ENCODE measurements at regions not wholly inside any gene's neighbourhood (a gene's known extent, or its start where the extent isn't known, plus 50 kb on each side); places are given as distances from the start of the nearest gene placed in this dataset.

- FAIRE-seq = no peak
- TF ChIP-seq CTCF (IDR thresholded peaks at IDR 0.05; ENCODE audit: insufficient read depth, missing control alignments) = no peak
- DNase-seq (ENCODE audit: insufficient read length, low spot score) = no peak
Observed at GRCh38 chr2:120418174-120418787, 72.3 kb downstream of the INHBB start.

DNA sequence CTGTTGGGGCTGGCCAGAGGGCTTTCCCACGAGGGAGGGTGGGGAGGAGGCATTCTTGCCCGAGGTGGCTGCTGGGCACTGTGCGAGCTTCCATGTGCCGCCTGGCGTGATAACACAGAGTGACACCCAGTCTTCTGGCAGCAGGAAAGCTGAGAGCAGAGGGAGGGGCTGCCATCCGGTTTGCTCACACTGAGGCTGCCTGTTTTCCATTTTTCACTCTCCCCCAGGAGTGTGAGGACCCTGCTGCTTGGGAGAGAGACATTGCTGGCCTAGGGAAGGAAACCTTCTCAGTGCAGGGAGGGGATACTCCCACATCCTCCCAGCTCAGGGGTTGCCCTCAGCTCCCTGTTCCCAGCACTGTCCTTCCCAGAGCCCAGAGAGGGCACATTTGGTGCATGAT lies 73.1 kb downstream of the INHBB start:
- DNase-seq (ENCODE audit: insufficient read length, low spot score) = no peak
- TF ChIP-seq CTCF (IDR thresholded peaks at IDR 0.05; ENCODE audit: insufficient read depth, missing control alignments) = no peak
- no peak for FAIRE-seq

- no peak for FAIRE-seq
- no peak for TF ChIP-seq CTCF (IDR thresholded peaks at IDR 0.05; ENCODE audit: insufficient read depth, missing control alignments)
Observed at GRCh38 chr2:120419955-120420354, 74.0 kb downstream of the INHBB start.

GRCh38 chr2:120421126-120421829 lies 75.3 kb downstream of the INHBB start:
- no peak for DNase-seq (ENCODE audit: insufficient read length, low spot score)
- no peak for TF ChIP-seq CTCF (IDR thresholded peaks at IDR 0.05; ENCODE audit: insufficient read depth, missing control alignments)
- no peak for FAIRE-seq

More at GRCh38 chr2:120419955-120420354, 74.0 kb downstream of the INHBB start:
- no peak for DNase-seq (ENCODE audit: insufficient read length, low spot score)

GRCh38 chr2:120421830-120422175 lies 75.9 kb downstream of the INHBB start:
- FAIRE-seq (no peak), DNase-seq (ENCODE audit: insufficient read length, low spot score) (no peak)
- TF ChIP-seq CTCF (IDR thresholded peaks at IDR 0.05; ENCODE audit: insufficient read depth, missing control alignments) = no peak

DNA sequence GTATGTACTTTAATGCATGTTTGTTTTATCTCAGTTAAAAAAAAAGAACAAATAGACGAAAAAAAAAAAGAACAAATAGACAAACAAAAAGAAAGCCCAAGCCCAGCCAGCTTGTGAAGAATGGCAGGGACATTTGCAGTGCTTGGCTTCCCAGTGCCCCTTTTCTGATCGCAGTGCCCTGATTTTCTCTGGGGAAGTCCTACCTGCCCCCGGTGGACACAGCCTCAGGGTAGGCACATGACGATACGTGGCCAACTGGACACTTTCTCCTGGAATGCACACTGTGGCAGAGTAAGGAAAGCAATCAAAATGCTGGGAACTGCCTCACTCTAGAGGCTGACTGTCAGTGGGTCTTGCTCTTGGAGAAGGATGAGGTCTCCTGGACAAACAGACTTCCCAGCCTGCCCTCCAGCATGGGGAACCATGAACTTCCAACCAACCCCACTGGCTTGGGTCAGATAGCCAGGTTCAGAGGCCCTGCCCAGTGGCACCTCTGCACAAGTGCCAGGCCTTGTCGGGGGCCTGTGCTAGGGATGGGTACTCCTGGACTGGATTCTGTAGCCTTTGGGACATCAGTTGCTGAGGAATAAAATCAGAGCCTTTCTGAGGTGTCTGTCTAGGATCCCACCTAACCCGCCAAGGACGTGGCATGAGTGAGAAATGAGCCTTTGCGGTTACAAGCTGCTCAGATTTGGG lies 76.7 kb downstream of the INHBB start:
- no peak for DNase-seq (ENCODE audit: insufficient read length, low spot score)
- TF ChIP-seq CTCF (IDR thresholded peaks at IDR 0.05; ENCODE audit: insufficient read depth, missing control alignments) = no peak
- no peak for FAIRE-seq
